Neural progenitor cell (in vitro differentiated cells): ENCODE measurements at regions not wholly inside any gene's neighbourhood (a gene's known extent, or its start where the extent isn't known, plus 50 kb on each side); places are given as distances from the start of the nearest gene placed in this dataset.

ENCODE experiments used
- EZH2 ChIP-seq: fragments of 200-600 bp; sonication (generic); IDR thresholded peaks from 2 replicates; pipeline ENCODE4 v1.6.1; 2017; ENCODE audit warnings: antibody characterized with exemption, mild to moderate bottlenecking, moderate library complexity
- EZH2phosphoT487 ChIP-seq: fragments of 200-600 bp; sonication (generic); IDR thresholded peaks from 2 replicates; pipeline ENCODE4 v1.6.1; 2017; ENCODE audit warnings: antibody characterized with exemption
- TF ChIP-seq, protein P1 (sequence below): fragments of 200-600 bp; sonication (generic); IDR thresholded peaks from 2 replicates; pipeline ENCODE4 v1.5.1; 2017; ENCODE audit warnings: antibody characterized with exemption, mild to moderate bottlenecking

DNA sequence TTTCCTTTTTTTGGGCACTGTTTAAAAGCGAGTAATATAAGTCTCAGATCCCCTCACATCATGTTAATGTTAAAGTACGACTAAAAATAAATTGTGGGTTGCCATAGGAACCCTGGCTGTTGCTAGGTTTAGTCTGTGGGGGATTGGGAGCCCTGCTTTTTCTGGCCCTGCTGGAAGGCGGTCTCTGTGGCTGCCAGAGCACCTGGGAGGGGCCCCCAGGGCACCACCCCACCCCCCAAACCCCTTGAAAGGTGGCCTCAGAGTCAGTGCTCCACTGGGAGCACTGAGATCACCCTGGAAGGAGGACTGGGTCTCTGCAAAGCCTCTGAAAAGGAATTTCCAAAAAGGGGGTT lies 66.2 kb upstream of the NEURL1B start:
- TF ChIP-seq EZH2, result no peak
- TF ChIP-seq, protein P1, sequence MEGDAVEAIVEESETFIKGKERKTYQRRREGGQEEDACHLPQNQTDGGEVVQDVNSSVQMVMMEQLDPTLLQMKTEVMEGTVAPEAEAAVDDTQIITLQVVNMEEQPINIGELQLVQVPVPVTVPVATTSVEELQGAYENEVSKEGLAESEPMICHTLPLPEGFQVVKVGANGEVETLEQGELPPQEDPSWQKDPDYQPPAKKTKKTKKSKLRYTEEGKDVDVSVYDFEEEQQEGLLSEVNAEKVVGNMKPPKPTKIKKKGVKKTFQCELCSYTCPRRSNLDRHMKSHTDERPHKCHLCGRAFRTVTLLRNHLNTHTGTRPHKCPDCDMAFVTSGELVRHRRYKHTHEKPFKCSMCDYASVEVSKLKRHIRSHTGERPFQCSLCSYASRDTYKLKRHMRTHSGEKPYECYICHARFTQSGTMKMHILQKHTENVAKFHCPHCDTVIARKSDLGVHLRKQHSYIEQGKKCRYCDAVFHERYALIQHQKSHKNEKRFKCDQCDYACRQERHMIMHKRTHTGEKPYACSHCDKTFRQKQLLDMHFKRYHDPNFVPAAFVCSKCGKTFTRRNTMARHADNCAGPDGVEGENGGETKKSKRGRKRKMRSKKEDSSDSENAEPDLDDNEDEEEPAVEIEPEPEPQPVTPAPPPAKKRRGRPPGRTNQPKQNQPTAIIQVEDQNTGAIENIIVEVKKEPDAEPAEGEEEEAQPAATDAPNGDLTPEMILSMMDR, result no peak
- no peak for TF ChIP-seq EZH2phosphoT487
